Right lobe of liver (tissue), 4 donors: ENCODE measurements at regions not wholly inside any gene's neighbourhood (a gene's known extent, or its start where the extent isn't known, plus 50 kb on each side); places are given as distances from the start of the nearest gene placed in this dataset.

Source experiments
- CTCF ChIP-seq, 4 donors: fragments of 200-600 bp in 3 of 4; fragments of 450-650 bp in 1 of 4; IDR thresholded peaks; one replicate each; pipeline versions ENCODE4 v1.5.1 to v1.8.0; 2016 to 2022; ENCODE audit warnings: antibody characterized with exemption in 4 of 4, mild to moderate bottlenecking in 2 of 4
- POLR2A ChIP-seq: fragments of 450-650 bp; IDR thresholded peaks from one replicate; pipeline ENCODE4 v1.6.1; 2017; ENCODE audit warnings: antibody characterized with exemption, mild to moderate bottlenecking
- donor health status: DM: no; HTN: no; CAD: no.
- donor health status: DM: no; HTN: no; CAD: no.
- donor health status: DM: no; HTN: yes; CAD: no.

GRCh38 chr5:28880936-28881335, 1842.5 kb upstream of the CDH9 start:
- TF ChIP-seq CTCF (IDR thresholded peaks at IDR 0.05) (no peak), POLR2A (no peak)
